Activated CD4-positive, alpha-beta T cell treated with anti-CD3 and anti-CD28 coated beads, Interleukin-2, amount 10 ng/mL, durations not matched to agents 7 days and 5 days (primary cell): ENCODE measurements at regions not wholly inside any gene's neighbourhood (a gene's known extent, or its start where the extent isn't known, plus 50 kb on each side); places are given as distances from the start of the nearest gene placed in this dataset.

ENCODE experiments used
- CTCF ChIA-PET: fragments of 350-600 bp; sonication (Branson Sonifier 250); formaldehyde crosslinking; loops from one replicate; lab custom pipeline; 2021; ENCODE audit warnings: antibody characterized with exemption; lab: Charles Lee
- POLR2A ChIA-PET: fragments of 350-600 bp; sonication (Branson Sonifier 250); formaldehyde crosslinking; loops from one replicate; lab custom pipeline; 2021; ENCODE audit warnings: antibody characterized with exemption; lab: Charles Lee
- DNase-seq: peaks from one replicate; pipeline ENCODE4 v3.0.0-alpha.2; 2020
- H3K27ac Mint-ChIP-seq: one replicate; pipeline ENCODE4 v1.8.0; 2021; ENCODE audit warnings: mild to moderate bottlenecking, moderate library complexity, mixed read lengths
- H3K27me3 Mint-ChIP-seq: one replicate; pipeline ENCODE4 v1.8.0; 2021; ENCODE audit warnings: mixed read lengths
- H3K36me3 Mint-ChIP-seq: one replicate; pipeline ENCODE4 v1.8.0; 2021; ENCODE audit warnings: low read depth, mixed read lengths
- H3K4me1 Mint-ChIP-seq: one replicate; pipeline ENCODE4 v1.8.0; 2021; ENCODE audit warnings: mixed read lengths
- H3K4me3 Mint-ChIP-seq: one replicate; pipeline ENCODE4 v1.8.0; 2021; ENCODE audit warnings: mild to moderate bottlenecking, moderate library complexity, mixed read lengths
- H3K9me3 Mint-ChIP-seq: one replicate; pipeline ENCODE4 v1.8.0; 2021; ENCODE audit warnings: mixed read lengths

DNA sequence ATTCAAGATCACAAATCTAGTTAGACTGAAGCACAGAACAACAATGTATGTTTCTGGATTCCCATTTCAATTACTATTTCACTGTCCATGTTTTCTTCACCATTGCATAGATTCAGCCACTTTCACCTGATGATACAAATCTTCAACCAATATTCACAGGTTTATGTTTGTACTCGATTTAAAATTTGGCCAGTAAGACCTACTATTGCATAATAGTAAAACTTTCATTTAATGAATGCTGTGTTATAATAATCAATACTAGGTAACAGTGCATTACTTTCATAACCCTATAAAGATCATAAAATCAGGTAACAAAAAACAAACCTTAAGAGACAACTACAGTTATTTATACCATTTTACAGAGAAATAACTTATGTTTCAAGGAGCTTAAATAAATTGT is 2209.1 kb downstream of the ARAP2 start:
- DNase-seq, result no peak
- peaks cover 3% of the 10 kb centered on the region for H3K9me3 Mint-ChIP-seq
- H3K27ac Mint-ChIP-seq, result no peak overlapping the region
- H3K36me3 Mint-ChIP-seq, result no peaks in the 10 kb centered on the region
- H3K4me3 Mint-ChIP-seq, result no peak overlapping the region
- ChIA-PET POLR2A (no interaction called here), CTCF (no interaction called here)
- no peaks in the 10 kb centered on the region for H3K27me3 Mint-ChIP-seq
- no peaks in the 10 kb centered on the region for H3K4me1 Mint-ChIP-seq

GRCh38 chr4:34037280-34037679 is 2207.0 kb downstream of the ARAP2 start:
- CTCF ChIA-PET, result no interaction called here

GRCh38 chr4:34039766-34040165 is 2204.5 kb downstream of the ARAP2 start:
- POLR2A ChIA-PET, result no interaction called here
- no peak overlapping the region for H3K27ac Mint-ChIP-seq
- DNase-seq, result no peak
- H3K4me3 Mint-ChIP-seq, result no peak overlapping the region
- no peaks in the 10 kb centered on the region for H3K4me1 Mint-ChIP-seq
- no peaks in the 10 kb centered on the region for H3K36me3 Mint-ChIP-seq
- no peaks in the 10 kb centered on the region for H3K27me3 Mint-ChIP-seq
- peaks cover 5% of the 10 kb centered on the region for H3K9me3 Mint-ChIP-seq
- CTCF ChIA-PET, result no interaction called here

More at GRCh38 chr4:34037280-34037679, 2207.0 kb downstream of the ARAP2 start:
- POLR2A ChIA-PET, result no interaction called here
- H3K36me3 Mint-ChIP-seq, result no peaks in the 10 kb centered on the region
- H3K4me1 Mint-ChIP-seq, result no peaks in the 10 kb centered on the region
- no peak overlapping the region for H3K27ac Mint-ChIP-seq
- H3K4me3 Mint-ChIP-seq, result no peak overlapping the region
- no peaks in the 10 kb centered on the region for H3K27me3 Mint-ChIP-seq
- H3K9me3 Mint-ChIP-seq, result peaks cover 5% of the 10 kb centered on the region
- no peak for DNase-seq

DNA sequence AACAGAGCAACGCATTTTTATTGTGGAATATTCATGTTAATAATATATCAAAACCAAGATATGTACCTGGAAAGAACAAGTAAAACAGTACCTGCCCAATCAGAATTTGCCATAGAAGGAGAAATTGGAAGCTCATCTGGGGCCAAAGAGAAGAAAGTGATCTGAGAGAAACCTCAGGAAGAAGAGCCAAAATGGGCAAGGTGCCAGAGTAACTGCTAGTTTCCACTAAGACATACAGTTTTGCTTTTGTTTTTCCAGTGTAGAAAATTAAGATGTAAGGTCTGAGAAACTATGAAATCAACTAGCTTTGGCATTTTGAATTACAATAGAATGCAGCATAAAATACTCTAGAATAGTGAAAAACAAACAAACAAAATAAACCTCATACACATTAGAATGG is 2201.2 kb downstream of the ARAP2 start:
- Mint-ChIP-seq H3K27me3 (no peaks in the 10 kb centered on the region), H3K4me3 (no peak overlapping the region), H3K9me3 (peaks cover 5% of the 10 kb centered on the region), H3K36me3 (no peaks in the 10 kb centered on the region), H3K4me1 (no peaks in the 10 kb centered on the region), H3K27ac (no peak overlapping the region)
- ChIA-PET CTCF (no interaction called here), POLR2A (no interaction called here)
- no peak for DNase-seq

DNA sequence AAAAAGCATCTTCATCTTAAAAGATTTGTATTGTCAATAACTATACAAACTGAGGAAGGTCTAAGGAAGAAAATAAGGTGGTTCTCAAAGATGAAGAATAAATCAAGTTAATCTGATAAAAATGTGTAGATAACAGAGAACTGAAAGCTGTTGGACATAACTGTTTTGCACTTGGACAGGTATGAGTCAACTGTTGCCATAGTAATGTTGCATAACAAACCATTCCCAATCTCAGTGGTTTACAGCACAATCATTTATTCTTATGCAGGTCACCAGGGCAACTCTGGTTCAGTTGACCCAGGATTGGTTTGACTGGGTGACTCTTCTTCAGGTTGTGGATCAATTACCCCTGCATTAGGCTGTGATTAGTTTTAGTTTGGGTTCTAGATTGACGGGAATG is 2197.7 kb downstream of the ARAP2 start:
- H3K4me1 Mint-ChIP-seq, result no peaks in the 10 kb centered on the region
- no peak overlapping the region for H3K4me3 Mint-ChIP-seq
- H3K36me3 Mint-ChIP-seq, result no peaks in the 10 kb centered on the region
- no peak overlapping the region for H3K27ac Mint-ChIP-seq
- no peaks in the 10 kb centered on the region for H3K27me3 Mint-ChIP-seq
- ChIA-PET CTCF (no interaction called here), POLR2A (no interaction called here)
- peaks cover 2% of the 10 kb centered on the region for H3K9me3 Mint-ChIP-seq
- no peak for DNase-seq

- no peaks in the 10 kb centered on the region for H3K9me3 Mint-ChIP-seq
- ChIA-PET POLR2A (no interaction called here), CTCF (no interaction called here)
- H3K4me1 Mint-ChIP-seq, result no peaks in the 10 kb centered on the region
- no peaks in the 10 kb centered on the region for H3K36me3 Mint-ChIP-seq
- no peak overlapping the region for H3K4me3 Mint-ChIP-seq
- H3K27me3 Mint-ChIP-seq, result no peaks in the 10 kb centered on the region
- no peak for DNase-seq
- H3K27ac Mint-ChIP-seq, result no peak overlapping the region
Measured at GRCh38 chr4:34047363-34047762, 2197.0 kb downstream of the ARAP2 start.

DNA sequence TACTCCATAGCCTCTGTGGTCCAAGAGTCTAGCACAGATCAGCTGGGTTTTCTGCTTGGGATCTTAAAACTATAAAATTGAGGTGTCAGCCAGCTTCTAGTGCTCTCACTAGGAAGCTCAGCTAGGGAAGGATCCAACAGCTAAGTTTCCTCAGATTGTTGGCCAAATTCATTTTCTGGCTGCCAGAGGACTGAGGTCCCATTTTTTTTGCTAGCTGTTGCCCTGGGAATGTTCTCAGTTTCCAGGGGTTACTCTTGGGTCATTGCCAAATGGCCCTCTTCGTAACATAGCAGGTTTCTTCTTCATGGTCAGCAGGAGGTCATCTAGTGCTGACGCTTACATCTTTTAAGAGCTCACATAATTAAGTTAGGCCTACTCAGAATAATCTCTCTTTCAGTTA is 2178.2 kb downstream of the ARAP2 start:
- POLR2A ChIA-PET, result no interaction called here
- Mint-ChIP-seq H3K4me3 (no peak overlapping the region), H3K4me1 (no peaks in the 10 kb centered on the region), H3K27ac (no peak overlapping the region), H3K36me3 (no peaks in the 10 kb centered on the region), H3K27me3 (no peaks in the 10 kb centered on the region), H3K9me3 (peaks cover 3% of the 10 kb centered on the region)
- CTCF ChIA-PET, result no interaction called here
- DNase-seq, result no peak

DNA sequence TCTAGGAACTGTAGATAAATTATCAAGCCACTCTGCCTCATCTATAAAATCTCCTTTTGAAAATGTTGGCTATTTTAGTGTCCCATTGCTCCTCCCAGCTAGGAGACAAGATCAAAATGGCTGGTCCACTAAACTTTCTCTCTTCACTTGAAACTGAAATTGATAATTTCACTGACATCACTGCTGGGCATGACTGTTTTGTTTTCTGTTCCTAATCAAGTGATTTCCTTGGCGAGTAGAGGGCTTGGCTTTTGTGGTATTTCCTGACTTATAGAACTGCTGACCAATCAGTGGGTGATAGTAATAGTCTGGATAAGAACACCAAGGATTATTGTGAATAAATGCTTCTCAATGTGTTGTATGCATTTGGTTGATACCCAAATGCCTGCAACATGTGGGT is 2152.9 kb downstream of the ARAP2 start:
- ChIA-PET CTCF (no interaction called here), POLR2A (no interaction called here)
- no peak for DNase-seq
- H3K27ac Mint-ChIP-seq, result no peak overlapping the region
- H3K36me3 Mint-ChIP-seq, result no peaks in the 10 kb centered on the region
- H3K4me3 Mint-ChIP-seq, result no peak overlapping the region
- H3K4me1 Mint-ChIP-seq, result no peaks in the 10 kb centered on the region
- peaks cover under 1% of the 10 kb centered on the region for H3K9me3 Mint-ChIP-seq
- H3K27me3 Mint-ChIP-seq, result no peaks in the 10 kb centered on the region

DNA sequence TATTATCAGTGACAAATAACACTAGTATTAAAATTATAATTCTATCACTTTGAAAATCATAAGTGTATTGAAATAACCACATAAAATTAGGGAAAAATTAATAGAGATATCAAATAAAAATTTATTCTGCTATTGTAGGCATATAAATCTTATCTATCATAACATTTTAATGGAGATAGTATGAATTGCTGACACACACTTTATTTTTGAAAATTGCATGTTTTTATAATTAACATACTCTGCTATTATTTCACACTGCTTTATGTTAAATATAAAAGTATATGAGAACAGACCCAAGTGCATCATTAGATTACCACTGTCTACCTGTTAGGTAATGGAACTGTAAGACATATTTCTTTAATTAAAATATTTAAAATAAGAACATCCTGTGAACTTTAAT is 2150.2 kb downstream of the ARAP2 start:
- Mint-ChIP-seq H3K4me1 (no peaks in the 10 kb centered on the region), H3K36me3 (no peaks in the 10 kb centered on the region), H3K27me3 (no peaks in the 10 kb centered on the region), H3K27ac (no peak overlapping the region), H3K4me3 (no peak overlapping the region), H3K9me3 (peaks cover 3% of the 10 kb centered on the region)
- DNase-seq, result no peak
- ChIA-PET POLR2A (no interaction called here), CTCF (no interaction called here)

GRCh38 chr4:34105311-34105710 is 2139.0 kb downstream of the ARAP2 start:
- DNase-seq, result no peak
- H3K27me3 Mint-ChIP-seq, result no peaks in the 10 kb centered on the region
- H3K4me1 Mint-ChIP-seq, result no peaks in the 10 kb centered on the region
- no peak overlapping the region for H3K27ac Mint-ChIP-seq
- H3K9me3 Mint-ChIP-seq, result no peaks in the 10 kb centered on the region
- ChIA-PET POLR2A (no interaction called here), CTCF (no interaction called here)
- no peak overlapping the region for H3K4me3 Mint-ChIP-seq
- no peaks in the 10 kb centered on the region for H3K36me3 Mint-ChIP-seq

- H3K9me3 Mint-ChIP-seq, result no peaks in the 10 kb centered on the region
- no peak overlapping the region for H3K27ac Mint-ChIP-seq
- POLR2A ChIA-PET, result no interaction called here
- H3K36me3 Mint-ChIP-seq, result no peaks in the 10 kb centered on the region
- DNase-seq, result no peak
- H3K4me3 Mint-ChIP-seq, result no peak overlapping the region
- no peaks in the 10 kb centered on the region for H3K4me1 Mint-ChIP-seq
- no peaks in the 10 kb centered on the region for H3K27me3 Mint-ChIP-seq
- CTCF ChIA-PET, result no interaction called here
Measured at GRCh38 chr4:34108391-34108790, 2135.9 kb downstream of the ARAP2 start.

GRCh38 chr4:34112573-34112972 is 2131.7 kb downstream of the ARAP2 start:
- H3K27ac Mint-ChIP-seq, result no peak overlapping the region
- no peaks in the 10 kb centered on the region for H3K4me1 Mint-ChIP-seq
- DNase-seq, result no peak
- no peaks in the 10 kb centered on the region for H3K36me3 Mint-ChIP-seq
- ChIA-PET POLR2A (no interaction called here), CTCF (no interaction called here)
- no peak overlapping the region for H3K4me3 Mint-ChIP-seq
- no peaks in the 10 kb centered on the region for H3K9me3 Mint-ChIP-seq
- H3K27me3 Mint-ChIP-seq, result no peaks in the 10 kb centered on the region

DNA sequence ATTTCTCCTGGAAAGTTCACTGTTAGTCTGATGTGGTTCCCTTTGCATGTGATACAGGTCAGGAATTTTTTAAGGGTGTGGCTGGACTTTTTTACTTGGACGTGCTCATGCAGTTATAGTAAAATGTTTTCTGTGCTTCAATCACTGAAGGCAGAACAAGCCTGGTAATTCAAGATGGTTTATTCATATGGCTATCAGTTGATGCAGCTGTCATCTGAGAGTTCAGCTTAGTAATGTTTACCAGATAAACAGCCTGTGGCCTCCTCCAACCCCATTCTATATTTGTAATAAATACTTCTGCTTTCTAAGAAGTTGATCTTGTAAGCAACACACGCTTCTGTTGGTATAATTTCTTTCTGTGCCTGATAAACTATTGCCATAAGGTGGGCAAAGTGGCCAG is 2105.9 kb downstream of the ARAP2 start:
- no peaks in the 10 kb centered on the region for H3K27me3 Mint-ChIP-seq

DNA sequence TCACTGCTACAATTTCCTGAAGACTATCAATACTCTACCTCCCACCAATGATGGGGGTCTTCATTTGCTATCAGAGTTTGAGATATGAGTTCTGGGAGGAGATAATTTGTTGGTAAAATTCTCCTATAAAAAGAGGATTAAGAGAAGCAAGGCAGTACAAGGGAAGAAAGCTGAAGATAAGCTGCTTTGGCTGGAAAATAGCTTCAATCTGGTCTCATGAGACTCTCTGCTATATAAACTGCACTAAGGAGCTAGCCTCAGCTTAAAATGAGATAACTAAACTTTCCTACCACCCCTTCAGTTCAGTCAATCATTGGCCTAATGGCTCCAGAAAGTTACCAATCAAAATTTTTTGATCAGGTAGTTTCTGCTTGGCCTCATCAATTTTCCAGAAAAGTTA is 2105.0 kb downstream of the ARAP2 start:
- H3K36me3 Mint-ChIP-seq, result no peaks in the 10 kb centered on the region
- CTCF ChIA-PET, result no interaction called here
- H3K4me3 Mint-ChIP-seq, result no peak overlapping the region
- DNase-seq, result no peak
- H3K27ac Mint-ChIP-seq, result no peak overlapping the region
- H3K27me3 Mint-ChIP-seq, result no peaks in the 10 kb centered on the region
- no peaks in the 10 kb centered on the region for H3K4me1 Mint-ChIP-seq
- H3K9me3 Mint-ChIP-seq, result peaks cover 14% of the 10 kb centered on the region
- POLR2A ChIA-PET, result no interaction called here

More for the DNA sequence above, 2105.9 kb downstream of the ARAP2 start:
- Mint-ChIP-seq H3K36me3 (no peaks in the 10 kb centered on the region), H3K9me3 (peaks cover 17% of the 10 kb centered on the region), H3K27ac (no peak overlapping the region), H3K4me1 (no peaks in the 10 kb centered on the region), H3K4me3 (no peak overlapping the region)
- DNase-seq, result no peak
- ChIA-PET POLR2A (no interaction called here), CTCF (no interaction called here)
